Fibroblast of lung (primary cell): ENCODE measurements at regions not wholly inside any gene's neighbourhood (a gene's known extent, or its start where the extent isn't known, plus 50 kb on each side); places are given as distances from the start of the nearest gene placed in this dataset.

Experiments used
- DNase-seq, 2 donors: peaks; one replicate each; pipeline versions ENCODE4 v3.0.0 to v3.0.0-alpha.2; 2010; ENCODE audit warnings: low read depth in 2 of 2
- H2AFZ ChIP-seq: 2 replicates; pipeline ENCODE4 v1.5.1; 2012; ENCODE audit warnings: low read length, control low read depth, inconsistent platforms
- H3K27ac ChIP-seq: 2 replicates; pipeline ENCODE4 v1.5.1; 2011; ENCODE audit warnings: low read length, control low read depth; ENCODE audit not compliant: insufficient read depth
- H3K27me3 ChIP-seq: 2 replicates; pipeline ENCODE4 v1.5.1; 2011; ENCODE audit warnings: mild to moderate bottlenecking, low read length; ENCODE audit not compliant: control insufficient read depth, insufficient read depth
- H3K36me3 ChIP-seq: 2 replicates; pipeline ENCODE4 v1.5.1; 2011; ENCODE audit warnings: low read length; ENCODE audit not compliant: control insufficient read depth, insufficient read depth
- H3K4me1 ChIP-seq: 2 replicates; pipeline ENCODE4 v1.5.1; 2011; ENCODE audit warnings: low read length; ENCODE audit not compliant: control insufficient read depth, insufficient read depth; ENCODE audit errors: extremely low read depth
- H3K4me2 ChIP-seq: 2 replicates; pipeline ENCODE4 v1.5.1; 2011; ENCODE audit warnings: low read length, control low read depth; ENCODE audit not compliant: insufficient read depth; ENCODE audit errors: extremely low read depth
- H3K4me3 ChIP-seq, 4 experiments: fragments of 200-600 bp in 1 of 4; sonication (generic) in 1 of 4; replicated peaks in 1 of 4; 2 replicates each; pipeline ENCODE4 v1.5.1; 2011 to 2016; ENCODE audit warnings: low read length in 4 of 4, low read depth in 3 of 4, mild to moderate bottlenecking in 3 of 4, control low read depth in 2 of 4, inconsistent platforms in 1 of 4, mixed read lengths in 1 of 4; ENCODE audit not compliant: insufficient read depth in 1 of 4; ENCODE audit errors: control extremely low read depth in 1 of 4
- H3K79me2 ChIP-seq: 2 replicates; pipeline ENCODE4 v1.5.1; 2012; ENCODE audit warnings: mild to moderate bottlenecking, low read length, inconsistent platforms; ENCODE audit not compliant: control insufficient read depth, insufficient read depth
- H3K9ac ChIP-seq: 2 replicates; pipeline ENCODE4 v1.5.1; 2011; ENCODE audit warnings: mild to moderate bottlenecking, low read length, control low read depth; ENCODE audit not compliant: insufficient read depth
- H3K9me3 ChIP-seq: 2 replicates; pipeline ENCODE4 v1.5.1; 2012; ENCODE audit warnings: low read depth, low read length; ENCODE audit not compliant: control insufficient read depth, insufficient read depth
- H4K20me1 ChIP-seq: 2 replicates; pipeline ENCODE4 v1.5.1; 2011; ENCODE audit warnings: low read length; ENCODE audit not compliant: control insufficient read depth, insufficient read depth; ENCODE audit errors: extremely low read depth
- EZH2 ChIP-seq: IDR thresholded peaks from 2 replicates; pipeline ENCODE4 v1.5.1; 2012; ENCODE audit warnings: low read length, control low read depth, mild to moderate bottlenecking; ENCODE audit errors: missing control alignments
- TF ChIP-seq, protein P1 (sequence below), 2 donors: IDR thresholded peaks in 1 of 2; conservative IDR thresholded peaks in 1 of 2; 1 replicate in 1 of 2; 2 replicates in 1 of 2; pipeline ENCODE4 v1.5.1; 2011 to 2012; ENCODE audit warnings: low read length in 2 of 2, control low read depth in 1 of 2, inconsistent platforms in 1 of 2, low read depth in 1 of 2, mild to moderate bottlenecking in 1 of 2

DNA sequence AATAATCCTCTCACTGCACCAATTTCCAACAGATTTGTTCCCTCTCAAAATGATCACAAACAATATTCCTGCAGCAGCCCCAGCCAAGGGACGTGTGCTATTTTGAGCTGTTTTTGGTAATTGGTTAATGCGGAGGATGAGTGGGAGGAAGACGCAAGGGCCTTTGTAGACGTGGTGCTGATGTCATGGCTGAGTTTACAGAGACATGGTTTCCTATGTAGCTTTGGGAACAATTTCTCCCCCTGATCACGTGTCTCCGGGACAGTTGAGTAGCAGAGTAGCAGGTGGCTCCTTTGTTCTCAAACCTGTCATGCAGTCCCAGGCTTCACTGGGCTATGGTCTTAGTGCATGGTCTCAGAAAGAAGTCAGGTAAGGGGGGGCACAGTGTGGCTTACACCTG, 183.2 kb upstream of the NECTIN1 start:
- no peaks in the 10 kb centered on the region for H3K27me3 ChIP-seq
- no peaks in the 10 kb centered on the region for H3K9me3 ChIP-seq
- H3K9ac ChIP-seq = no peak overlapping the region
- H4K20me1 ChIP-seq = no peaks in the 10 kb centered on the region
- no peaks in the 10 kb centered on the region for H3K4me1 ChIP-seq
- no peak overlapping the region for H3K27ac ChIP-seq
- H3K4me2 ChIP-seq = no peak overlapping the region
- H2AFZ ChIP-seq = no peak overlapping the region
- TF ChIP-seq, protein P1, sequence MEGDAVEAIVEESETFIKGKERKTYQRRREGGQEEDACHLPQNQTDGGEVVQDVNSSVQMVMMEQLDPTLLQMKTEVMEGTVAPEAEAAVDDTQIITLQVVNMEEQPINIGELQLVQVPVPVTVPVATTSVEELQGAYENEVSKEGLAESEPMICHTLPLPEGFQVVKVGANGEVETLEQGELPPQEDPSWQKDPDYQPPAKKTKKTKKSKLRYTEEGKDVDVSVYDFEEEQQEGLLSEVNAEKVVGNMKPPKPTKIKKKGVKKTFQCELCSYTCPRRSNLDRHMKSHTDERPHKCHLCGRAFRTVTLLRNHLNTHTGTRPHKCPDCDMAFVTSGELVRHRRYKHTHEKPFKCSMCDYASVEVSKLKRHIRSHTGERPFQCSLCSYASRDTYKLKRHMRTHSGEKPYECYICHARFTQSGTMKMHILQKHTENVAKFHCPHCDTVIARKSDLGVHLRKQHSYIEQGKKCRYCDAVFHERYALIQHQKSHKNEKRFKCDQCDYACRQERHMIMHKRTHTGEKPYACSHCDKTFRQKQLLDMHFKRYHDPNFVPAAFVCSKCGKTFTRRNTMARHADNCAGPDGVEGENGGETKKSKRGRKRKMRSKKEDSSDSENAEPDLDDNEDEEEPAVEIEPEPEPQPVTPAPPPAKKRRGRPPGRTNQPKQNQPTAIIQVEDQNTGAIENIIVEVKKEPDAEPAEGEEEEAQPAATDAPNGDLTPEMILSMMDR (conservative IDR thresholded peaks at IDR 0.05 in 1 of 2, IDR thresholded peaks at IDR 0.05 in 1 of 2; ENCODE audit: low read depth in 1 of 2, low read length in 2 of 2) = no peak
- TF ChIP-seq EZH2 = no peak
- no peak overlapping the region for H3K4me3 ChIP-seq
- no peaks in the 10 kb centered on the region for H3K79me2 ChIP-seq
- H3K36me3 ChIP-seq = no peaks in the 10 kb centered on the region
- DNase-seq = no peak

DNA sequence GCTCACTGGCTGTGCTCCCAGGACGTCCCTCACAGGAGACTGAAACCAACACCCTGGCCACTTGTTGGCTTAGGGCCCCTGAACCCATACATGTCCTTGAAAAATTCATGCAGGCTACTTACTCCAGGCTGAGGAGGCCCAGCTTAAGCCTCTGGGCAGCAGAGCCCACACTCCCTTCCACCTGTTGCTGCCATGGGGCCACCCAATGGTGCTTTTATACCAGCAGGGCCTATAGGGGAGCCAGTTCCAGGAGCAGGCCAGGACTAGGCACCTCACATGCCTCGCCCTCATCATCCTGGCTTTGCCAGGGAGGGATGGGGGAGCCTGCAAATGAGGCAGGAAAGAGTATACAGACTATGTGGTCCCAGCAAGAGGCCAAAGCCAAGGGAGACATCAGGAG, 181.7 kb upstream of the NECTIN1 start:
- no peak overlapping the region for H3K4me2 ChIP-seq
- no peak overlapping the region for H3K9ac ChIP-seq
- DNase-seq = no peak
- H3K27ac ChIP-seq = no peak overlapping the region
- H3K4me3 ChIP-seq = no peak overlapping the region
- H3K27me3 ChIP-seq = no peaks in the 10 kb centered on the region
- H2AFZ ChIP-seq = no peak overlapping the region
- no peaks in the 10 kb centered on the region for H4K20me1 ChIP-seq
- H3K4me1 ChIP-seq = no peaks in the 10 kb centered on the region
- no peaks in the 10 kb centered on the region for H3K9me3 ChIP-seq
- H3K79me2 ChIP-seq = no peaks in the 10 kb centered on the region
- TF ChIP-seq, protein P1 (conservative IDR thresholded peaks at IDR 0.05 in 1 of 2, IDR thresholded peaks at IDR 0.05 in 1 of 2; ENCODE audit: low read depth in 1 of 2, low read length in 2 of 2) = no peak
- no peak for TF ChIP-seq EZH2
- H3K36me3 ChIP-seq = no peaks in the 10 kb centered on the region

DNA sequence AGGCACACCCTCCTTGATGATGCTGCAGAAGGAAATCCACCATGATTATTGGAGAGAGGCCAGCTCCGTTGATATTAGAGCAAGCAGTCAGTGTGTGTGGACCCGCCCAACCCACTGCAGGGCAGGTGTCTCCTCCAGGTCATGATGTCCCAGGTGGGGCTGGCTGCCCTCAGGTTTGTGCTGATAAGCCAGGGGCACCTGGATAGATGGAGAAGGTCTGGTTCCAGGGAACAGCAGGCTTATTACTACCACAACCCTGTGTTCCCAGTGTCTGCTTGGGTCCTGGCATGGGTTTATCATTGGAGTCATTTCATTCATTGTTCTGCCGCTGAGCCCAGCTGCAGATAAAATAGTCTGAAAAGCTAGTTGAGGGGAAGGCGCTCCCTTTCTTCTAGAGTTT, 181.1 kb upstream of the NECTIN1 start:
- no peaks in the 10 kb centered on the region for H3K79me2 ChIP-seq
- no peak overlapping the region for H3K4me3 ChIP-seq
- H3K27me3 ChIP-seq = no peaks in the 10 kb centered on the region
- no peaks in the 10 kb centered on the region for H3K9me3 ChIP-seq
- no peak overlapping the region for H3K4me2 ChIP-seq
- H3K9ac ChIP-seq = no peak overlapping the region
- H2AFZ ChIP-seq = no peak overlapping the region
- no peak for DNase-seq
- no peaks in the 10 kb centered on the region for H3K36me3 ChIP-seq
- no peak overlapping the region for H3K27ac ChIP-seq
- TF ChIP-seq EZH2 = no peak
- TF ChIP-seq, protein P1 (conservative IDR thresholded peaks at IDR 0.05 in 1 of 2, IDR thresholded peaks at IDR 0.05 in 1 of 2; ENCODE audit: low read depth in 1 of 2, low read length in 2 of 2) = no peak
- H3K4me1 ChIP-seq = no peaks in the 10 kb centered on the region
- no peaks in the 10 kb centered on the region for H4K20me1 ChIP-seq
